OCI-LY1 (cell line): ENCODE measurements at regions not wholly inside any gene's neighbourhood (a gene's known extent, or its start where the extent isn't known, plus 50 kb on each side); places are given as distances from the start of the nearest gene placed in this dataset.
"Not testable (repeated sequence)": the region's sequence is repeated elsewhere in the genome, so short reads cannot be mapped to it uniquely, and the experiment has no call there.

Source experiments
- H2AFZ ChIP-seq: fragments of 200-600 bp; sonication (generic), shearing (Covaris generic); 2 replicates; pipeline ENCODE4 v1.6.0; 2014; ENCODE audit warnings: antibody characterized with exemption, mild to moderate bottlenecking, low read length
- H3F3A ChIP-seq: fragments of 200-600 bp; sonication (generic), shearing (Covaris generic); 2 replicates; pipeline ENCODE4 v1.6.0; 2014; ENCODE audit warnings: mild to moderate bottlenecking, antibody characterized with exemption, low read length, moderate library complexity; ENCODE audit not compliant: insufficient read depth
- H3K27ac ChIP-seq: fragments of 200-600 bp; sonication (generic); 2 replicates; pipeline ENCODE4 v1.5.1; 2014; ENCODE audit warnings: low read length, mixed run types, mild to moderate bottlenecking, low read depth; ENCODE audit not compliant: poor library complexity, severe bottlenecking
- H3K27me3 ChIP-seq: fragments of 200-600 bp; sonication (generic); 2 replicates; pipeline ENCODE4 v1.6.0; 2014; ENCODE audit warnings: antibody characterized with exemption, mild to moderate bottlenecking, low read length, moderate library complexity; ENCODE audit not compliant: insufficient read depth
- H3K36me3 ChIP-seq: fragments of 200-600 bp; sonication (generic); 2 replicates; pipeline ENCODE4 v1.6.1; 2014; ENCODE audit warnings: mild to moderate bottlenecking, antibody characterized with exemption, low read length, moderate library complexity, mixed read lengths; ENCODE audit not compliant: insufficient read depth
- H3K4me1 ChIP-seq: fragments of 200-600 bp; sonication (generic); 2 replicates; pipeline ENCODE4 v1.5.1; 2014; ENCODE audit warnings: mild to moderate bottlenecking, low read length, moderate library complexity; ENCODE audit not compliant: insufficient read depth, severe bottlenecking
- H3K4me2 ChIP-seq: fragments of 200-600 bp; sonication (generic), shearing (Covaris generic); 2 replicates; pipeline ENCODE4 v1.6.1; 2014; ENCODE audit warnings: low read length
- H3K4me3 ChIP-seq: fragments of 200-600 bp; sonication (generic); 2 replicates; pipeline ENCODE4 v1.5.1; 2014; ENCODE audit warnings: low read length, low read depth, mild to moderate bottlenecking, mixed read lengths; ENCODE audit not compliant: poor library complexity, severe bottlenecking
- H3K79me2 ChIP-seq: fragments of 200-600 bp; shearing (Covaris generic); 2 replicates; pipeline ENCODE4 v1.6.1; 2016; ENCODE audit warnings: mixed run types, low read length, mixed read lengths; ENCODE audit not compliant: insufficient read depth
- H3K9ac ChIP-seq: fragments of 200-600 bp; sonication (generic), shearing (Covaris generic); 2 replicates; pipeline ENCODE4 v1.6.1; 2014; ENCODE audit warnings: mild to moderate bottlenecking, low read length, mixed read lengths
- H3K9me2 ChIP-seq: fragments of 200-600 bp; sonication (generic), shearing (Covaris generic); 2 replicates; pipeline ENCODE4 v1.6.1; 2014; ENCODE audit warnings: low read depth, mild to moderate bottlenecking, low read length, mixed read lengths
- H3K9me3 ChIP-seq: fragments of 200-600 bp; shearing (Covaris generic); 2 replicates; pipeline ENCODE4 v1.6.1; 2014; ENCODE audit warnings: low read length, mixed read lengths
- H4K20me1 ChIP-seq: fragments of 200-600 bp; sonication (generic), shearing (Covaris generic); 2 replicates; pipeline ENCODE4 v1.6.0; 2016; ENCODE audit warnings: mild to moderate bottlenecking, low read length; ENCODE audit not compliant: insufficient read depth
- CTCF ChIP-seq: fragments of 200-600 bp; sonication (generic), shearing (Covaris generic); IDR thresholded peaks from 2 replicates; pipeline ENCODE4 v1.5.1; 2017; ENCODE audit warnings: mild to moderate bottlenecking, antibody characterized with exemption, low read length, moderate library complexity, mixed read lengths
- EZH2 ChIP-seq: fragments of 200-600 bp; sonication (generic), shearing (Covaris generic); IDR thresholded peaks from 2 replicates; pipeline ENCODE4 v1.8.0; 2017; ENCODE audit warnings: borderline replicate concordance, mixed run types, mild to moderate bottlenecking, antibody characterized with exemption, low read length, moderate library complexity, mixed read lengths

GRCh38 chr18:966759-967576 lies 62.3 kb downstream of the ADCYAP1 start:
- Histone ChIP-seq H3K9ac (no peak overlapping the region), H2AFZ (no peak overlapping the region), H3K27ac (no peak overlapping the region), H3K79me2 (no peaks in the 10 kb centered on the region), H3K4me1 (no peaks in the 10 kb centered on the region), H4K20me1 (no peaks in the 10 kb centered on the region), H3K36me3 (no peaks in the 10 kb centered on the region), H3K9me3 (no peaks in the 10 kb centered on the region), H3K9me2 (no peaks in the 10 kb centered on the region), H3K4me3 (no peak overlapping the region), H3K27me3 (no peaks in the 10 kb centered on the region), H3F3A (no peaks in the 10 kb centered on the region), H3K4me2 (no peak overlapping the region)
- TF ChIP-seq CTCF (no peak), EZH2 (no peak)

- not testable (repeated sequence) for H2AFZ ChIP-seq, H3F3A ChIP-seq, H3K4me1 ChIP-seq, H3K9me2 ChIP-seq, H3K36me3 ChIP-seq, H3K9ac ChIP-seq, H3K27ac ChIP-seq, H3K4me2 ChIP-seq, H3K79me2 ChIP-seq, H4K20me1 ChIP-seq, H3K9me3 ChIP-seq, H3K4me3 ChIP-seq, H3K27me3 ChIP-seq
These were observed 64.2 kb downstream of the ADCYAP1 start for GRCh38 chr18:968910-969309.

- not testable (repeated sequence) for H4K20me1 ChIP-seq, H3K9me2 ChIP-seq, H3K9ac ChIP-seq, H3K4me1 ChIP-seq, H3K4me2 ChIP-seq, H3F3A ChIP-seq, H3K27me3 ChIP-seq, H2AFZ ChIP-seq, H3K79me2 ChIP-seq, H3K4me3 ChIP-seq, H3K36me3 ChIP-seq, H3K9me3 ChIP-seq, H3K27ac ChIP-seq
These were observed 64.6 kb downstream of the ADCYAP1 start for GRCh38 chr18:969311-969710.

- not testable (repeated sequence) for H3K27me3 ChIP-seq, H3K79me2 ChIP-seq, H3K4me3 ChIP-seq, H2AFZ ChIP-seq, H4K20me1 ChIP-seq, H3K4me2 ChIP-seq, H3K9me2 ChIP-seq, H3K27ac ChIP-seq, H3K36me3 ChIP-seq, H3K9ac ChIP-seq, H3K4me1 ChIP-seq, H3K9me3 ChIP-seq, H3F3A ChIP-seq
These were observed 69.9 kb downstream of the ADCYAP1 start for GRCh38 chr18:974606-975005.

- not testable (repeated sequence) for H2AFZ ChIP-seq, H3K27ac ChIP-seq, H3K9ac ChIP-seq, H4K20me1 ChIP-seq, H3K4me2 ChIP-seq, H3K9me3 ChIP-seq, H3K9me2 ChIP-seq, H3K4me1 ChIP-seq, H3K36me3 ChIP-seq, H3K4me3 ChIP-seq, H3K79me2 ChIP-seq, H3K27me3 ChIP-seq, H3F3A ChIP-seq
These were observed 71.9 kb downstream of the ADCYAP1 start for GRCh38 chr18:976393-977128.

GRCh38 chr18:977327-977726 lies 72.7 kb downstream of the ADCYAP1 start:
- not testable (repeated sequence) for H3K4me1 ChIP-seq, H3K9ac ChIP-seq, H3K36me3 ChIP-seq, H3K27ac ChIP-seq, H3K4me3 ChIP-seq, H3K9me3 ChIP-seq, H3K4me2 ChIP-seq, H3K9me2 ChIP-seq, H2AFZ ChIP-seq, H3F3A ChIP-seq, H3K79me2 ChIP-seq, H4K20me1 ChIP-seq, H3K27me3 ChIP-seq
